ENCODE measurements at regions not wholly inside any gene's neighbourhood (a gene's known extent, or its start where the extent isn't known, plus 50 kb on each side); places are given as distances from the start of the nearest gene placed in this dataset.
"Not testable (repeated sequence)": the region's sequence is repeated elsewhere in the genome, so short reads cannot be mapped to it uniquely, and the experiment has no call there.

GRCh38 chr5:100017520-100018262, 517.5 kb upstream of the FAM174A start:
- no peak for DNase-seq (ENCODE audit: low read depth)

- not testable (repeated sequence) for DNase-seq (ENCODE audit: low read depth)
Observed at GRCh38 chr5:100013305-100013704, 521.9 kb upstream of the FAM174A start.

GRCh38 chr5:100011160-100011559, 524.0 kb upstream of the FAM174A start:
- not testable (repeated sequence) for DNase-seq (ENCODE audit: low read depth)

GRCh38 chr5:100004969-100005368, 530.2 kb upstream of the FAM174A start:
- no peak for DNase-seq (ENCODE audit: low read depth)

GRCh38 chr5:99998319-99998718, 536.9 kb upstream of the FAM174A start:
- DNase-seq (ENCODE audit: low read depth) = no peak

- DNase-seq (ENCODE audit: low read depth) = no peak
Observed at GRCh38 chr5:99995407-99995806, 539.8 kb upstream of the FAM174A start.

GRCh38 chr5:99973779-99974178, 561.4 kb upstream of the FAM174A start:
- DNase-seq (ENCODE audit: low read depth) = no peak

- no peak for DNase-seq (ENCODE audit: low read depth)
Observed at GRCh38 chr5:99955962-99956361, 579.2 kb upstream of the FAM174A start.

- DNase-seq (ENCODE audit: low read depth) = no peak
Observed at GRCh38 chr5:99955006-99955405, 580.2 kb upstream of the FAM174A start.

- no peak for DNase-seq (ENCODE audit: low read depth)
Observed at GRCh38 chr5:99949969-99950524, 585.1 kb upstream of the FAM174A start.

GRCh38 chr5:99949361-99949760, 585.8 kb upstream of the FAM174A start:
- DNase-seq (ENCODE audit: low read depth) = no peak

- DNase-seq (ENCODE audit: low read depth) = no peak
Observed at GRCh38 chr5:99948850-99949249, 586.3 kb upstream of the FAM174A start.

- no peak for DNase-seq (ENCODE audit: low read depth)
Observed at GRCh38 chr5:99945478-99946442, 589.4 kb upstream of the FAM174A start.

- DNase-seq (ENCODE audit: low read depth) = no peak
Observed at GRCh38 chr5:99940540-99940939, 594.6 kb upstream of the FAM174A start.

GRCh38 chr5:99936911-99937310, 598.3 kb upstream of the FAM174A start:
- no peak for DNase-seq (ENCODE audit: low read depth)

- no peak for DNase-seq (ENCODE audit: low read depth)
Observed at GRCh38 chr5:99929806-99930135, 605.4 kb upstream of the FAM174A start.

GRCh38 chr5:99929067-99929805, 605.9 kb upstream of the FAM174A start:
- no peak for DNase-seq (ENCODE audit: low read depth)

GRCh38 chr5:99928490-99928889, 606.7 kb upstream of the FAM174A start:
- DNase-seq (ENCODE audit: low read depth) = no peak

GRCh38 chr5:99926463-99926862, 608.7 kb upstream of the FAM174A start:
- no peak for DNase-seq (ENCODE audit: low read depth)

- no peak for DNase-seq (ENCODE audit: low read depth)
Observed at GRCh38 chr5:99922386-99922785, 612.8 kb upstream of the FAM174A start.

GRCh38 chr5:99911971-99912370, 623.2 kb upstream of the FAM174A start:
- no peak for DNase-seq (ENCODE audit: low read depth)

GRCh38 chr5:99906776-99907175, 628.4 kb upstream of the FAM174A start:
- no peak for DNase-seq (ENCODE audit: low read depth)
